Activated naive CD4-positive, alpha-beta T cell treated with anti-CD3 and anti-CD28 coated beads, Interleukin-2, amount 50 U/mL, for 24 hours (primary cell): ENCODE measurements at regions not wholly inside any gene's neighbourhood (a gene's known extent, or its start where the extent isn't known, plus 50 kb on each side); places are given as distances from the start of the nearest gene placed in this dataset.

Experiments used
- H3K27ac Mint-ChIP-seq: one replicate; pipeline ENCODE4 v1.8.0; 2021; ENCODE audit warnings: mild to moderate bottlenecking, mixed read lengths
- H3K27me3 Mint-ChIP-seq: one replicate; pipeline ENCODE4 v1.8.0; 2021; ENCODE audit warnings: mixed read lengths
- H3K36me3 Mint-ChIP-seq: one replicate; pipeline ENCODE4 v1.8.0; 2021; ENCODE audit warnings: mixed read lengths
- H3K4me1 Mint-ChIP-seq: one replicate; pipeline ENCODE4 v1.8.0; 2021; ENCODE audit warnings: mixed read lengths
- H3K4me3 Mint-ChIP-seq: one replicate; pipeline ENCODE4 v1.8.0; 2021; ENCODE audit warnings: mild to moderate bottlenecking, mixed read lengths
- H3K9me3 Mint-ChIP-seq: one replicate; pipeline ENCODE4 v1.8.0; 2021; ENCODE audit warnings: mixed read lengths

- H3K4me1 Mint-ChIP-seq, result peaks cover 4% of the 10 kb centered on the region
- no peak overlapping the region for H3K4me3 Mint-ChIP-seq
- H3K36me3 Mint-ChIP-seq, result no peaks in the 10 kb centered on the region
- no peaks in the 10 kb centered on the region for H3K9me3 Mint-ChIP-seq
- H3K27ac Mint-ChIP-seq, result no peak overlapping the region
- H3K27me3 Mint-ChIP-seq, result no peaks in the 10 kb centered on the region
Measured at GRCh38 chr1:181417915-181418314, 65.4 kb upstream of the CACNA1E start.

- H3K27me3 Mint-ChIP-seq, result peaks cover 16% of the 10 kb centered on the region
- no peak overlapping the region for H3K27ac Mint-ChIP-seq
- no peak overlapping the region for H3K4me3 Mint-ChIP-seq
- no peaks in the 10 kb centered on the region for H3K36me3 Mint-ChIP-seq
- peaks cover 18% of the 10 kb centered on the region for H3K4me1 Mint-ChIP-seq
- no peaks in the 10 kb centered on the region for H3K9me3 Mint-ChIP-seq
Measured at GRCh38 chr1:181423301-181423918, 59.9 kb upstream of the CACNA1E start.

DNA sequence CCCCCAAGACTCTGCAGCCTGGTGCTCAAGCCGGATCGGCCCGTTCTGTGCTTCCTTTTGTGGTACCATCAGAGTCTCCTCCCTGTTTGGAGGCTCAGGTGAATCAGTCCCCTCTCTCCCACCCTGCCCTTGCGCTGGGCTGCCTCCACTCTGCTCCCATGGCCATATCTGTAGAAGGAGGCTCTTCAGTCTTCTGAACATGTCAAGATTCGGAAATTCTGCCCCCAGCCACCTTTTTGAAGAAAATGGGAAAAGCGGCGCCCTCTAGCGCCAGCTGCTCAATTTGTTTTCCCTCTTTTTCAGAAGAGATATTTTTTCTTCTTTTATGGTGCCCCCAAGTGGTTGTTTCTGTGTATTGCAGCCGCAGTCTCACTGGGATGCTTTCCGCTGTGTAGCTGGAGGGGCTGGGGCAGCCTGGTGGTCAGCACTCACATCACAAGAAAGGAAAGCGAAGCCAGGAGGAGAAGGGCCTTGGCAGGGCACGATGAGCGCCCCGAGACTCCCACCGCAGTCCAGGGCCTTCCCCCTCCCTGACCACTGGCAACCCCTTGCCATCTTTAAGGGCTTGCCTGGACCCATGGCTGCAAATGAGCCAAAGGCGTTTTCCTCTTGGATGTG lies 58.4 kb upstream of the CACNA1E start:
- H3K4me1 Mint-ChIP-seq, result peaks cover 18% of the 10 kb centered on the region
- H3K27ac Mint-ChIP-seq, result no peak overlapping the region
- peaks cover 16% of the 10 kb centered on the region for H3K27me3 Mint-ChIP-seq
- H3K36me3 Mint-ChIP-seq, result no peaks in the 10 kb centered on the region
- H3K9me3 Mint-ChIP-seq, result no peaks in the 10 kb centered on the region
- peak overlapping the region; percentile 83 for H3K4me3 Mint-ChIP-seq

DNA sequence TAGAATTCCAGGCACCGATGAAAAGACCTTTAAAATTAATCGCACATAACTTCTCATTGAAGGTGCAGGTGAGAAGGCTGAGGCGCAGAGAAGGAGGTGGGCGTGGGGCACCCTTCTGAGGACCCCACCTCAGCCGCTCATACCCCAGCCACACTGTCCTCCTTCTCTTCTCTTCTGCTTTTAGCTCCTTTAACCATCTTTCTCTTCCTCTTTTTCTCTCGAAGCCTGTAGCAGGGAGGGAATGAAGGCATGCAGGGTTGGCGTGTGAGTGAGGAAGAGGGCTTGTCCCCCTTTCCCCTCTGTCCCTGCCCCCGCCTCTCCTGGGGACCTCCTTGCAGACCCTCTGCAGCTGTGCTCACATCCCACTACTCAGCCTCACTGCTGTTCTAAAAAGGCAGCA lies 57.8 kb upstream of the CACNA1E start:
- Mint-ChIP-seq H3K4me1 (peaks cover 18% of the 10 kb centered on the region), H3K4me3 (no peak overlapping the region), H3K9me3 (no peaks in the 10 kb centered on the region), H3K27me3 (peaks cover 16% of the 10 kb centered on the region), H3K36me3 (no peaks in the 10 kb centered on the region), H3K27ac (no peak overlapping the region)

- Mint-ChIP-seq H3K9me3 (no peaks in the 10 kb centered on the region), H3K4me3 (no peak overlapping the region), H3K36me3 (no peaks in the 10 kb centered on the region), H3K4me1 (peaks cover 12% of the 10 kb centered on the region), H3K27me3 (peaks cover 19% of the 10 kb centered on the region), H3K27ac (no peak overlapping the region)
Measured at GRCh38 chr1:181429462-181429861, 53.9 kb upstream of the CACNA1E start.

- Mint-ChIP-seq H3K36me3 (no peaks in the 10 kb centered on the region), H3K27ac (no peak overlapping the region), H3K4me3 (no peak overlapping the region), H3K27me3 (peaks cover 19% of the 10 kb centered on the region), H3K4me1 (peaks cover 4% of the 10 kb centered on the region), H3K9me3 (no peaks in the 10 kb centered on the region)
Measured at GRCh38 chr1:181430015-181430885, 53.1 kb upstream of the CACNA1E start.
